ENCODE measurements at regions not wholly inside any gene's neighbourhood (a gene's known extent, or its start where the extent isn't known, plus 50 kb on each side); places are given as distances from the start of the nearest gene placed in this dataset.
"Not testable (repeated sequence)": the region's sequence is repeated elsewhere in the genome, so short reads cannot be mapped to it uniquely, and the experiment has no call there.

DNA sequence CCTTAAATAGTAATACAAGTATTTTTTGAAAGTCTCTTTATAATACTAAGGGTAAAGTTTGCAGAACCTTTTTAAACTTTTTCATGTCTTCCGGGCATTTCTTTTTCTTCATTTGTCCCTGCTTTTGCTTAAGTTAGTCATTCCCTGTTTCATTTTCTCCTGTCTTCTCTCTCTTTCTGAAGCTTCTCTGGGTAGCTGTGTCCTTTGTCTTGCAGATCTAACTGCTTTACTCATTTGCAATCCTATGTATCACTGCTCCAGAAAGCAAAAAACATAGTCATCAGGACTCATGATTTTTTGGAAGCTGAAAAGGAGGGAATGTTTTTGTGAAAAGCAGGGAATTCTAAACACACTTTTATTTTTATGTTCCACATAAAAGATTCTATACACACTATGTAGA, 301.7 kb downstream of the MRPS30 start:
- no peak for TF ChIP-seq POLR2AphosphoS5 (IDR thresholded peaks at IDR 0.05)
- no peak for TF ChIP-seq POLR2A (IDR thresholded peaks at IDR 0.05)
- no peak for TF ChIP-seq CTCF (IDR thresholded peaks at IDR 0.05)
- Histone ChIP-seq H3K27ac (no peak overlapping the region), H3K9me3 (no peaks in the 10 kb centered on the region), H3K27me3 (no peaks in the 10 kb centered on the region), H3K4me1 (no peaks in the 10 kb centered on the region), H3K36me3 (no peaks in the 10 kb centered on the region), H3K4me3 (no peak overlapping the region)
- intact Hi-C loops (cut with DNase I; ENCODE audit: low total_unique reads) = no loop called here
- DNase-seq (ENCODE audit: low spot score in 2 of 2) = no peak

DNA sequence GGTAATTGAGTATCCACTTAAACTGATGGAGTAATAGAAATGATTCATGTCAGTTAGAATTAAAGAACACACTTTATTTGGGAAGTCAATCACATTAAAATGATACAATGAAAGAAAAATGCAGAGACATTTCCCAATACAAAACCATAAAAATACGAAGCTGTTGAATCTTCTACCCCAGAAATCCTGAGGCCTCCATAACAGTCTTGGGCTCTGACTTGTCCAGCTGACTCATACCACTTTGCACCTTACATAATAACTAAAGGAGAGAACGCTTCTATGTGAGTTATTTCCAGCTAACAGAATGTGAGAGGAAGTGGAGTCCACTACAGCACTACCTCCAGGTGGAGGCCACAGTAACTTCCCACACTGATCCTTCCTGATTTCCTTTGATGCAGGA, 305.0 kb downstream of the MRPS30 start:
- Histone ChIP-seq H3K36me3 (no peaks in the 10 kb centered on the region), H3K27ac (no peak overlapping the region), H3K9me3 (peaks cover 7 to 8% of the 10 kb centered on the region in 2 donors), H3K4me1 (no peaks in the 10 kb centered on the region), H3K27me3 (no peaks in the 10 kb centered on the region), H3K4me3 (no peak overlapping the region)
- no peak for DNase-seq (ENCODE audit: low spot score in 2 of 2)
- TF ChIP-seq CTCF (IDR thresholded peaks at IDR 0.05) (no peak), POLR2A (IDR thresholded peaks at IDR 0.05) (no peak), POLR2AphosphoS5 (IDR thresholded peaks at IDR 0.05) (no peak)
- intact Hi-C loops (cut with DNase I; ENCODE audit: low total_unique reads) = no loop called here

DNA sequence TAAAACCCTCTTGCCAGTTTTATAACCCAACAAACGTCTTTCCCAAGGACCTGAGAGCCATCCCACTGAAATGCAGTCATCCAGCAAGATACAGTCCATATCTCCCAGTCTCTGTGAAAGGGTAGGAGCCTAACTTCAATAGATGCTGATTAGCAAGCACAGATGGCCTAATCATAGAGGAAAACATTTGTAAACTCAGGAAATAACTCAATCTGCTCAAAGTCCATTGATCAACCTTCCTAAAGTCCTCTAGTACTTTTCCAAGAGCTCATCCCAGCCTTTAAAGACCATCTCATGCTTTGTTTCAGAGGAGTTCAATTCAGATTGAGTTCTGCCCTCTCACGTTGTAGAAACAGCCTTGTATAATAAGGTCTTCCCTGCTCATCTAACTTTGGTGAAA, 324.2 kb downstream of the MRPS30 start:
- DNase-seq (ENCODE audit: low spot score in 2 of 2) = no peak
- Histone ChIP-seq H3K9me3 (no peaks in the 10 kb centered on the region), H3K36me3 (no peaks in the 10 kb centered on the region), H3K4me1 (no peaks in the 10 kb centered on the region), H3K27ac (no peak overlapping the region), H3K4me3 (no peak overlapping the region), H3K27me3 (no peaks in the 10 kb centered on the region)
- no peak for TF ChIP-seq POLR2A (IDR thresholded peaks at IDR 0.05)
- no peak for TF ChIP-seq CTCF (IDR thresholded peaks at IDR 0.05)
- TF ChIP-seq POLR2AphosphoS5 (IDR thresholded peaks at IDR 0.05) = no peak
- intact Hi-C loops (cut with DNase I; ENCODE audit: low total_unique reads) = no loop called here

- Histone ChIP-seq H3K4me1 (no peaks in the 10 kb centered on the region), H3K4me3 (no peak overlapping the region), H3K27me3 (no peaks in the 10 kb centered on the region), H3K9me3 (no peaks in the 10 kb centered on the region), H3K36me3 (no peaks in the 10 kb centered on the region), H3K27ac (no peak overlapping the region)
- TF ChIP-seq POLR2A (IDR thresholded peaks at IDR 0.05) (no peak), POLR2AphosphoS5 (IDR thresholded peaks at IDR 0.05) (no peak), CTCF (IDR thresholded peaks at IDR 0.05) (no peak)
- intact Hi-C loops (cut with DNase I; ENCODE audit: low total_unique reads) = no loop called here
- no peak for DNase-seq (ENCODE audit: low spot score in 2 of 2)
Observed at GRCh38 chr5:45162974-45163373, 354.2 kb downstream of the MRPS30 start.

GRCh38 chr5:45171563-45171962, 362.8 kb downstream of the MRPS30 start:
- Histone ChIP-seq H3K36me3 (no peaks in the 10 kb centered on the region), H3K4me3 (no peak overlapping the region), H3K27ac (no peak overlapping the region), H3K9me3 (no peaks in the 10 kb centered on the region), H3K27me3 (no peaks in the 10 kb centered on the region), H3K4me1 (no peaks in the 10 kb centered on the region)
- TF ChIP-seq POLR2A (IDR thresholded peaks at IDR 0.05) = no peak
- no peak for TF ChIP-seq CTCF (IDR thresholded peaks at IDR 0.05)
- no peak for TF ChIP-seq POLR2AphosphoS5 (IDR thresholded peaks at IDR 0.05)
- intact Hi-C loops (cut with DNase I; ENCODE audit: low total_unique reads) = no loop called here
- no peak for DNase-seq (ENCODE audit: low spot score in 2 of 2)

DNA sequence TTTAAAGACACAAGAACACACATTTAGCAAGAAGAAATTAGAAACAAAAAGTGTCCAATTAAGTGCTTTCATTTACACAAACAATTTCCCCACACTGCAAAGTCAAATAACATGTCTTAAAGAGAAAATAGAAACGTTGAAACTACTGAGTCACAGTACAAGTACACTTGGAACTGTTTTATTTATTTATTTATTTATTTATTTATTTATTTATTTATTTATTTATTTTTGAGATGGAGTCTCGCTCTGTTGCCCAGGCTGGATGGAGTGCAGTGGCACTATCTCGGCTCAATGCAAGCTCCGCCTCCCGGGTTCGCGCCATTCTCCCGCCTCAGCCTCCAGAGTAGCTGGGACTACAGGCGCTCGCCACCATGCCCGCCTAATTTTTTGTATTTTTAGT, 363.9 kb downstream of the MRPS30 start:
- H3K27me3 ChIP-seq; H3K4me3 ChIP-seq; H3K4me1 ChIP-seq; intact Hi-C loops (cut with DNase I; ENCODE audit: low total_unique reads); H3K36me3 ChIP-seq; H3K27ac ChIP-seq; DNase-seq (ENCODE audit: low spot score in 2 of 2); H3K9me3 ChIP-seq: not testable (repeated sequence)

All from breast epithelium (tissue), 4 donors.